K562 (cell line): ENCODE measurements at regions not wholly inside any gene's neighbourhood (a gene's known extent, or its start where the extent isn't known, plus 50 kb on each side); places are given as distances from the start of the nearest gene placed in this dataset.

ENCODE experiments used
- ATAC-seq: fragments of 200-7000 bp; cut with Tn5 transposase; 3 replicates; pipeline ENCODE4 v1.9.1; 2020; ENCODE audit warnings: moderate library complexity
- BruUV-seq: library from RNA; stranded (reverse); fragments of 400-500 nt; replicated peaks from 2 replicates; lab custom pipeline; 2021; lab: Mats Ljungman, UMichigan
- CTCF ChIA-PET: fragments of 300-600 bp; formaldehyde crosslinking; extraction: SDS; loops from one replicate; lab custom pipeline; 2021; ENCODE audit warnings: low intra/inter-chr PET ratio; lab: Yijun Ruan, JAX
- POLR2A ChIA-PET: fragments of 300-600, 350-650 bp; sonication (Branson Sonifier 250); formaldehyde crosslinking; extraction: SDS; loops from one replicate; lab custom pipeline; 2021; ENCODE audit warnings: antibody characterized with exemption, inconsistent platforms; lab: Yijun Ruan, JAX
- DNase-seq, 4 experiments: peaks; one replicate each; pipeline versions ENCODE4 v3.0.0 to v3.0.0-alpha.2; 2011 to 2018; ENCODE audit warnings: low spot score in 3 of 4, mixed read lengths in 3 of 4; ENCODE audit errors: extremely low read depth in 1 of 4
- FAIRE-seq: peaks from 2 replicates; lab custom pipeline; 2011; peaks lifted over from hg19 to GRCh38; lab: Jason Lieb, UNC
- H2AFZ ChIP-seq: 2 replicates; pipeline ENCODE4 v1.6.0; 2011; ENCODE audit warnings: low read depth, low read length, control low read depth, inconsistent platforms
- H3K27ac ChIP-seq: fragments of 200-600 bp; 3 replicates; pipeline ENCODE4 v1.8.0; 2011; ENCODE audit warnings: low read depth, mild to moderate bottlenecking, control low read depth, inconsistent platforms, low read length, moderate library complexity, mixed read lengths; ENCODE audit errors: extremely low read depth
- H3K27me3 ChIP-seq, 2 experiments: fragments of 300-600 bp in 1 of 2; 2 replicates in 1 of 2; 3 replicates in 1 of 2; pipeline versions ENCODE4 v1.6.0 to v1.8.0; 2011; ENCODE audit warnings: inconsistent platforms in 2 of 2, low read length in 2 of 2, mild to moderate bottlenecking in 1 of 2, mixed read lengths in 1 of 2, moderate library complexity in 1 of 2; ENCODE audit not compliant: control insufficient read depth in 2 of 2, insufficient read depth in 2 of 2
- H3K36me3 ChIP-seq: fragments of 300-600 bp; 3 replicates; pipeline ENCODE4 v1.8.0; 2011; ENCODE audit warnings: mild to moderate bottlenecking, low read length, inconsistent platforms; ENCODE audit not compliant: control insufficient read depth, insufficient read depth
- H3K4me1 ChIP-seq, 2 experiments: fragments of 200-600 bp in 1 of 2; replicated peaks in 1 of 2; 2 replicates in 1 of 2; 3 replicates in 1 of 2; pipeline versions ENCODE4 v1.5.1 to v1.8.0; 2011; ENCODE audit warnings: inconsistent platforms in 2 of 2, low read length in 2 of 2, mild to moderate bottlenecking in 1 of 2, mixed read lengths in 1 of 2, moderate library complexity in 1 of 2; ENCODE audit not compliant: control insufficient read depth in 2 of 2, insufficient read depth in 2 of 2
- H3K4me2 ChIP-seq: 2 replicates; pipeline ENCODE4 v1.6.1; 2011; ENCODE audit warnings: low read length, control low read depth, inconsistent platforms, mixed read lengths; ENCODE audit not compliant: insufficient read depth
- H3K4me3 ChIP-seq: fragments of 200-600 bp; sonication (generic), shearing (Covaris generic); 2 replicates; pipeline ENCODE4 v1.5.1; 2016; ENCODE audit warnings: control low read depth, inconsistent platforms
- H3K79me2 ChIP-seq: fragments of 200-600 bp; 3 replicates; pipeline ENCODE4 v1.8.0; 2011; ENCODE audit warnings: low read length, inconsistent platforms; ENCODE audit not compliant: control insufficient read depth, insufficient read depth
- H3K9ac ChIP-seq, 2 experiments: 2 replicates each; pipeline versions ENCODE4 v1.6.0 to v1.6.1; 2011; ENCODE audit warnings: low read depth in 2 of 2, low read length in 2 of 2, control low read depth in 1 of 2, inconsistent platforms in 1 of 2, mild to moderate bottlenecking in 1 of 2, mixed read lengths in 1 of 2; ENCODE audit not compliant: insufficient read depth in 1 of 2
- H3K9me1 ChIP-seq: one replicate; pipeline ENCODE4 v1.6.0; 2011; ENCODE audit warnings: inconsistent platforms, mild to moderate bottlenecking, low read length, moderate library complexity; ENCODE audit not compliant: control insufficient read depth, insufficient read depth
- H3K9me3 ChIP-seq: replicated peaks from 2 replicates; pipeline ENCODE4 v1.5.1; 2011; ENCODE audit warnings: low read depth, low read length, inconsistent platforms; ENCODE audit not compliant: control insufficient read depth, insufficient read depth
- H4K20me1 ChIP-seq: replicated peaks from 2 replicates; pipeline ENCODE4 v1.6.1; 2011; ENCODE audit warnings: low read length, inconsistent platforms, mixed read lengths; ENCODE audit not compliant: control insufficient read depth, insufficient read depth
- CGGBP1 ChIP-seq: fragments of 250-450 bp; sonication (Bioruptor Pico); IDR thresholded peaks from 2 replicates; pipeline ENCODE4 v1.9.0; 2021; ENCODE audit warnings: mild to moderate bottlenecking
- E2F5 ChIP-seq: sonication (generic); formaldehyde crosslinking; IDR thresholded peaks from 2 replicates; pipeline ENCODE4 v1.8.0; 2022; ENCODE audit warnings: mild to moderate bottlenecking, missing genetic modification reagents
- HNRNPL ChIP-seq: fragments of 200-400 bp; formaldehyde crosslinking; IDR thresholded peaks from 2 replicates; pipeline ENCODE4 v1.6.1; 2017; ENCODE audit warnings: low read depth, mild to moderate bottlenecking, low read length
- MBD1 ChIP-seq: fragments of 250-450 bp; sonication (Bioruptor Pico); IDR thresholded peaks from 2 replicates; pipeline ENCODE4 v1.8.0; 2022; ENCODE audit warnings: inconsistent platforms
- RREB1 ChIP-seq: fragments of 250-450 bp; sonication (Bioruptor Pico); IDR thresholded peaks from 2 replicates; pipeline ENCODE4 v1.4.0; 2020
- ZNF175 ChIP-seq: fragments of 200-800 bp; sonication (Bioruptor generic); IDR thresholded peaks from 2 replicates; pipeline ENCODE4 v1.6.1; 2016; ENCODE audit warnings: low read depth, mild to moderate bottlenecking, missing genetic modification characterization, missing compliant biosample characterization
- WGBS: fragments of 100-300 bp; shearing (Covaris generic); methylation state at CpG from one replicate; pipeline ENCODE4 v1.1.6; 2016; ENCODE audit warnings: low coverage, mixed read lengths; ENCODE audit not compliant: insufficient coverage; ENCODE audit errors: missing lambda C conversion rate; 5-methylcytosine and 5-hydroxymethylcytosine counted together
- in situ Hi-C: fragments of 300-500 bp; cut with MboI; formaldehyde crosslinking; loops from 4 replicates; pipeline ENCODE4 v1.15.0; 2018; ENCODE audit warnings: inconsistent platforms, mixed read lengths
- intact Hi-C: fragments of 100-400 bp; cut with micrococcal nuclease; formaldehyde crosslinking; loops from 2 replicates; pipeline ENCODE4 v1.14.2; 2022

- H3K36me3 ChIP-seq, result no peaks in the 10 kb centered on the region
- H4K20me1 ChIP-seq, result no peaks in the 10 kb centered on the region
- in situ Hi-C loops (no loop called here), intact Hi-C loops (no loop called here)
- H3K27ac ChIP-seq, result no peak overlapping the region
- no peaks in the 10 kb centered on the region for H3K79me2 ChIP-seq
- H3K4me2 ChIP-seq, result no peak overlapping the region
- no peak overlapping the region for H3K4me3 ChIP-seq
- no peak overlapping the region for H3K9ac ChIP-seq
- 20% methylated on average over 1 of the region's 1 CpG for WGBS
- CTCF ChIA-PET, result no interaction called here
- no peaks in the 10 kb centered on the region for H3K9me3 ChIP-seq
- no peaks in the 10 kb centered on the region for H3K27me3 ChIP-seq
- TF ChIP-seq CGGBP1 (no peak), HNRNPL (no peak), MBD1 (no peak), E2F5 (CRISPR knock-in tag) (no peak), ZNF175 (no peak), RREB1 (CRISPR knock-in tag) (no peak)
- H3K4me1 ChIP-seq, result no peaks in the 10 kb centered on the region
- FAIRE-seq (no peak), ATAC-seq (no peak), DNase-seq (no peak)
- BruUV-seq, result no TSS peak
- POLR2A ChIA-PET, result interaction anchor here (0.5 kb wide), 1 partner anchor 11 kb away, joined by 3 read pairs; no protein-coding TSS in a partner anchor
- H3K9me1 ChIP-seq, result no peaks in the 10 kb centered on the region
- no peak overlapping the region for H2AFZ ChIP-seq
Observed at GRCh38 chr5:89470658-89471057, 587.7 kb upstream of the MEF2C start.
